ENCODE measurements at regions not wholly inside any gene's neighbourhood (a gene's known extent, or its start where the extent isn't known, plus 50 kb on each side); places are given as distances from the start of the nearest gene placed in this dataset.

DNA sequence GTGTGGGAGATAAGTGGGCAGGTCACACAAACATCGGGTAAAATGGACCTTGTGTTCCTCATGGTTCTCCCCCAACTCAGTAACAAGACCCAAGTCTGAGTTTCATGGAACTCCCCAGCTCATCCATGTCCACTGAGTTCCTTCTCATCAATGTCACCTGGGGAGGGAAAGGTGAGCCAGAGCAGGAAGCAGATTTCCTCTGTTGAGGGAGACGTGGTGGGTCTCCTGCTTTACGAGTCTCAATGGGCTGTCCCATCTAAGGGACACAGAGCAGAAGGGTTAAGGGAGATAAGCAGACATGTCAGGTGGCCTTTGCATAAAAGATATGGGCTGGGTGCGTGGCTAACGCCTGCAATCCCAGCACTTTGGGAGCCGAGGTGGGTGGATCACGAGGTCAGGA, 56.5 kb upstream of the SORCS3 start:
- TF ChIP-seq EZH2 (IDR thresholded peaks at IDR 0.05) (no peak), FOSL1 (IDR thresholded peaks at IDR 0.05; ENCODE audit: low read depth) (no peak), ZNF274 (IDR thresholded peaks at IDR 0.05; ENCODE audit: low read depth, low read length) (no peak), CTCF (IDR thresholded peaks at IDR 0.05 in 2 of 3, conservative IDR thresholded peaks at IDR 0.05 in 1 of 3; ENCODE audit: borderline replicate concordance in 1 of 3, insufficient read depth in 1 of 3, low read depth in 2 of 3, low read length in 2 of 3) (no peak), POLR2AphosphoS5 (IDR thresholded peaks at IDR 0.05; ENCODE audit: low read depth, low read length) (no peak), POLR2A (IDR thresholded peaks at IDR 0.05; ENCODE audit: borderline replicate concordance, extremely low read depth, insufficient read depth, insufficient read length) (no peak), EZH2phosphoT487 (IDR thresholded peaks at IDR 0.05; ENCODE audit: borderline replicate concordance) (no peak), ZBTB33 (IDR thresholded peaks at IDR 0.05; ENCODE audit: extremely low read depth, insufficient replicate concordance, low read length) (no peak), JUND (IDR thresholded peaks at IDR 0.05) (no peak), YY1 (IDR thresholded peaks at IDR 0.05; ENCODE audit: extremely low read depth, insufficient replicate concordance, low read depth, low read length) (no peak), SRF (IDR thresholded peaks at IDR 0.05; ENCODE audit: low read depth) (no peak)
- TF ChIP-seq, protein P1, sequence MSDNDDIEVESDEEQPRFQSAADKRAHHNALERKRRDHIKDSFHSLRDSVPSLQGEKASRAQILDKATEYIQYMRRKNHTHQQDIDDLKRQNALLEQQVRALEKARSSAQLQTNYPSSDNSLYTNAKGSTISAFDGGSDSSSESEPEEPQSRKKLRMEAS (IDR thresholded peaks at IDR 0.05): no peak
